SJCRH30 (cell line): ENCODE measurements at regions not wholly inside any gene's neighbourhood (a gene's known extent, or its start where the extent isn't known, plus 50 kb on each side); places are given as distances from the start of the nearest gene placed in this dataset.

Experiments used
- DNase-seq, 2 experiments: peaks; one replicate each; pipeline ENCODE4 v3.0.0-alpha.2; 2015 to 2020
- H3K27ac ChIP-seq: fragments of 250-450 bp; sonication (Bioruptor Pico); 2 replicates; pipeline ENCODE4 v1.5.1; 2020; ENCODE audit warnings: mild to moderate bottlenecking, moderate library complexity
- H3K27me3 ChIP-seq: fragments of 250-450 bp; sonication (Bioruptor Pico); 2 replicates; pipeline ENCODE4 v1.5.1; 2020; ENCODE audit warnings: mild to moderate bottlenecking, moderate library complexity
- H3K36me3 ChIP-seq: fragments of 250-450 bp; sonication (Bioruptor Pico); 2 replicates; pipeline ENCODE4 v1.5.1; 2020; ENCODE audit warnings: mild to moderate bottlenecking, moderate library complexity
- H3K4me1 ChIP-seq: fragments of 250-450 bp; sonication (Bioruptor Pico); 2 replicates; pipeline ENCODE4 v1.5.1; 2020; ENCODE audit warnings: mild to moderate bottlenecking, moderate library complexity
- H3K4me3 ChIP-seq: fragments of 250-450 bp; sonication (Bioruptor Pico); 2 replicates; pipeline ENCODE4 v1.5.1; 2020; ENCODE audit warnings: mild to moderate bottlenecking, moderate library complexity
- H3K9me3 ChIP-seq: fragments of 250-450 bp; sonication (Bioruptor Pico); replicated peaks from 2 replicates; pipeline ENCODE4 v1.5.1; 2020; ENCODE audit warnings: mild to moderate bottlenecking, moderate library complexity

- Histone ChIP-seq H3K27me3 (no peaks in the 10 kb centered on the region), H3K4me1 (no peaks in the 10 kb centered on the region), H3K27ac (no peak overlapping the region), H3K4me3 (no peak overlapping the region), H3K36me3 (no peaks in the 10 kb centered on the region), H3K9me3 (no peaks in the 10 kb centered on the region)
- no peak for DNase-seq
Observed at GRCh38 chr11:110974731-110975130, 262.5 kb upstream of the ARHGAP20 start.

DNA sequence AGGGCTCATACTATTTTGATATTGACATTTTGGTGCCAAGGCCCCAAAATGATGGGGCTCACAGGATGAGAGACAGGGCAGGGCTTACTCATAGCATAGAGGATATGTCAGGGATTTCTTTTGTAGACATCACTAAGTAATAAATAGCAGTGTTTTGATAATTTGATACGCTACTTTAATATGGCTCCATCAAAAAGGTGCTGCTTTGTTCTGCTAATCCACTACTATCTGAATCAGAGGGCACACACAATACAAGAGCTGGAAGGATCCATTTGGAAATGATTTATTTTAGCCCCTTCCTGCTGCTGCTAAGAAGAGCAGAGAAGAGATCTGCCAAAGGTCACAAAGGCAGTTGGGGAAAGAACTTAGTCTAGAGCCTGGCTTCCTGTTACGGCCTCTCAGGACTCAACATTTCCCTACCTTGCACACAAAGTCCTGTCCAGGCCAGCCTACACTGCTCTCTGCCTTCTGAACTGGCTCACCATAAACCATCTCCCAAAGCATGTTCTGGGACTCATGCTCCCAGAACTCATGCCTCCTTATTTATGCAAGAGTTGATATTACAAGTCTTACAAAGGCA lies 261.3 kb upstream of the ARHGAP20 start:
- Histone ChIP-seq H3K4me1 (no peaks in the 10 kb centered on the region), H3K9me3 (no peaks in the 10 kb centered on the region), H3K4me3 (no peak overlapping the region), H3K27ac (no peak overlapping the region), H3K36me3 (no peaks in the 10 kb centered on the region), H3K27me3 (no peaks in the 10 kb centered on the region)
- no peak for DNase-seq

GRCh38 chr11:110972640-110973039 lies 260.4 kb upstream of the ARHGAP20 start:
- no peak overlapping the region for H3K27ac ChIP-seq
- H3K27me3 ChIP-seq: no peaks in the 10 kb centered on the region
- no peaks in the 10 kb centered on the region for H3K4me1 ChIP-seq
- H3K4me3 ChIP-seq: no peak overlapping the region
- DNase-seq: no peak
- H3K36me3 ChIP-seq: no peaks in the 10 kb centered on the region
- no peaks in the 10 kb centered on the region for H3K9me3 ChIP-seq

GRCh38 chr11:110972106-110972505 lies 259.9 kb upstream of the ARHGAP20 start:
- H3K4me3 ChIP-seq: no peak overlapping the region
- no peaks in the 10 kb centered on the region for H3K36me3 ChIP-seq
- H3K27ac ChIP-seq: no peak overlapping the region
- no peaks in the 10 kb centered on the region for H3K27me3 ChIP-seq
- H3K4me1 ChIP-seq: no peaks in the 10 kb centered on the region
- no peak for DNase-seq
- no peaks in the 10 kb centered on the region for H3K9me3 ChIP-seq

- Histone ChIP-seq H3K4me1 (no peaks in the 10 kb centered on the region), H3K27ac (no peak overlapping the region), H3K36me3 (no peaks in the 10 kb centered on the region), H3K9me3 (no peaks in the 10 kb centered on the region), H3K27me3 (no peaks in the 10 kb centered on the region), H3K4me3 (no peak overlapping the region)
- no peak for DNase-seq
Observed at GRCh38 chr11:110971140-110971539, 258.9 kb upstream of the ARHGAP20 start.

- Histone ChIP-seq H3K36me3 (no peaks in the 10 kb centered on the region), H3K27me3 (no peaks in the 10 kb centered on the region), H3K4me1 (no peaks in the 10 kb centered on the region), H3K9me3 (no peaks in the 10 kb centered on the region), H3K27ac (no peak overlapping the region), H3K4me3 (no peak overlapping the region)
- DNase-seq: no peak
Observed at GRCh38 chr11:110968348-110969062, 256.3 kb upstream of the ARHGAP20 start.

DNA sequence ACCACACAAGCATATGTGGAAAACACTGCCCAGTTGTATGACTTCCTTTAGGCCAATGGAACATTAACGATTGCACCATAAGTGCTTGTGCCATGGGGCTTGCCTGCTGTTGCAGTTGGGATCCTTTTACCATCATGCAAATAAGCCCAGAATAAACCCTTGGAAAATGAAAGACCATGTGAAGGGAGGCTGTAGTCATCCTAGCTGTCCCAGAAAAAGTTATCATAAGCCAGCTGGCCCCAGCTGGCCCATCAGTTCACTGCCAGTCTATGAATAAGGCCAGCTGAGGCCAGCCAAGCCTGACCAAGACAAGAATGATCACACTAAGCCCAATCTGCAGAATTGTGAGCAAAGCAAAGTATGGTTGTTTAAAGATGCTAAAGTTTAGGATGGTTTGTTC lies 253.9 kb upstream of the ARHGAP20 start:
- no peak for DNase-seq
- no peaks in the 10 kb centered on the region for H3K9me3 ChIP-seq
- H3K4me1 ChIP-seq: no peaks in the 10 kb centered on the region
- H3K4me3 ChIP-seq: no peak overlapping the region
- no peaks in the 10 kb centered on the region for H3K36me3 ChIP-seq
- H3K27ac ChIP-seq: no peak overlapping the region
- H3K27me3 ChIP-seq: no peaks in the 10 kb centered on the region

DNA sequence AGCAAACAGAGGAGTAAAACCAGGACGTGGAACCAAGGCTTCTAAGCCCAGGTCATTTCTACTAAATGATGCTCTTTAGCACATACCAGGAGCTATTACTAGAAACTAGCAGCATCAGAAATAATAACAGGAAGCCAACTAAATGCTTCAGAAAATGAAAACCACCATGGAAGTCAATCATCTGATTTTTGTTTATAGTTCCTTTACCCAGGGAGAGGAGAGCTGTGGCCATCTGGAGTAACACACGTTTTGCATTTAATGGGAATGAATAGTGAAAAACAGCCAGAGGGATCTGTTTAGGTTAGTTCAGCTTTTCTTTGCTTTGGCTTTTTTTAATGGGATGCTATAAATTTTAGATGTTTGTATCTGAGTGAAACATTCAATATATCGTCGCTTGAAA lies 250.7 kb upstream of the ARHGAP20 start:
- Histone ChIP-seq H3K27me3 (no peaks in the 10 kb centered on the region), H3K9me3 (no peaks in the 10 kb centered on the region), H3K4me3 (no peak overlapping the region), H3K27ac (no peak overlapping the region), H3K36me3 (no peaks in the 10 kb centered on the region), H3K4me1 (no peaks in the 10 kb centered on the region)
- DNase-seq: no peak

DNA sequence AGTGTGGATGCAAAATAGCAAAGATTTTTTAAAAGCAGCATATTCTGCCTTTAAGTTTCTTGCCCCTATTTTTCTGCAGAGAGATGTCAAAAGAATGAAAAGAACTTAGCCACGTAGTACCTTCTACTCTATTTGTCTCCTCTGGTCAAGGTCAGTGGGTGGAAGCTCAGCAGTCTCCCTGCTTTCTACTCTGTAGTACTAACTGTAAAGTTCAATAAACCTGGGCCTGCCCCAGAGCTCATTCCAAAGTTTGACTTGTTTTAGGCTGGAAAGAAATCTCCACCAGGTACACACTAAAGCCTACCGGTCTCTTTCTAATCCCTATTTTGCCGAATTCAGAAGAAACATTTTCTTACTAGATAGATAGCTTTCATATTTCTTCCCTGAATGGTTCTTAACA lies 247.9 kb upstream of the ARHGAP20 start:
- Histone ChIP-seq H3K36me3 (no peaks in the 10 kb centered on the region), H3K27me3 (no peaks in the 10 kb centered on the region), H3K27ac (no peak overlapping the region), H3K4me3 (no peak overlapping the region), H3K9me3 (no peaks in the 10 kb centered on the region), H3K4me1 (no peaks in the 10 kb centered on the region)
- DNase-seq: no peak

DNA sequence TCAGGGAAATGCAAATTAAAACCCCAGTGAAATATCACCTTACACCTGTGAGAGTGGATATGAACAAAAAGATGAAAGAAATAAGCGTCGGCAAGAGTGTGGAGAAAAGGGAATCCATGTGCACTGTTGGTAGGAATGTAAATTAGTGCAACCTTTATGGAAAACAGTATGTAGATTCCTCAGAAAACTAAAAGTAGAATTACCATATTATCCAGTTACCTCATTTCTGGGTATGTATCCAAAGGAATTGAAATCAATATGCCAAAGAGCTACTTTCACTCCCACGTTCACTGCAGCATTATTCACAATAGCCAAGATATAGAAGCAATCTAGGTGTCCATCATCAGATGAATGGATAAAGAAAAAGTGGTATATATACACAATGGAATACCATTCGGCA lies 246.0 kb upstream of the ARHGAP20 start:
- Histone ChIP-seq H3K9me3 (no peaks in the 10 kb centered on the region), H3K4me3 (no peak overlapping the region), H3K4me1 (no peaks in the 10 kb centered on the region), H3K36me3 (no peaks in the 10 kb centered on the region), H3K27me3 (no peaks in the 10 kb centered on the region), H3K27ac (no peak overlapping the region)
- no peak for DNase-seq

DNA sequence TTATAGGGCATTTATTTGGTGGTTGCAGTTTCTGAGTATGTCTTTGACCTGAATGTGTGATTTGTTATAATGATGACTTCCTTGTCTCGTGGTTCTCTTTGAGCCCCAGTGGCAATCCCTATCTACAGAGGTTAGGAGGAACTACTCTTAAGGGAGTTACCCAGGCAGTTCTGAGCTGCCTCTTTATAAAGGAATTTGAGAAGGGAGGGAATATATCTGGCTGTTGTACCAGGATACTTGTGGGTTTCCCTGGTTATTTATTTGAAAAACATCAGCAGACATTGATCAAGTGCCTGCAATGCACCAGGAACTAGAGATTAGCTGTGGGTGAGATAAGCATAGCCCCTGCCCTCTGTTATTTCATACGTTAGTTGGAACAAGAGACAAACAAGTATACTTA lies 243.5 kb upstream of the ARHGAP20 start:
- no peak for DNase-seq
- Histone ChIP-seq H3K9me3 (no peaks in the 10 kb centered on the region), H3K27me3 (no peaks in the 10 kb centered on the region), H3K27ac (no peak overlapping the region), H3K4me3 (no peak overlapping the region), H3K4me1 (no peaks in the 10 kb centered on the region), H3K36me3 (no peaks in the 10 kb centered on the region)

DNA sequence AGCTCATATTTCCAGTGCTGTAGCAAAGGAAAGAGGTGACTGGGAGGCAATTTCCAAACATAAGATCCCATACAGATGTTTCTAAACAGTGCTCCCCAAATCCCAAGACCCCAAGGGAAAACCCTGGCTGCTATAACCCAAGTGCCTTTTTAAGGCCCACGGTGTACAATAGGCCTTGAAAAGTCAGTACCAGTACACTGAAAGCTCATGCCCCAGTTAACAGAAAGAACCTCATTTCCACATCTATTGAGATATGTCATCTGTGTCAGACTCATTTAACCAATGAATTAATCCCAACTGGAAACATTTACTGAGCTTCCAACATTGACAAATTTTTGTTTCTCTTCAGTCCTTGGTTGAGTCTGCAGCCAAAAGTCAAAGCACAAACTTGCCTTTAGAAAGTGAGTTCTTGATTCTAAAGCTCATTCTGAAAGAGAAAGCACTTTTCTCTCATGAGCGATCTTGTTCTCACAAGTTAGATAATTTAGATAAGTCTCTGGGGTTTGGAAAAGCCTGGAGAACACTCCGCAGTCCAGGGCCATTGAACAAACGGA lies 239.8 kb upstream of the ARHGAP20 start:
- Histone ChIP-seq H3K27me3 (no peaks in the 10 kb centered on the region), H3K4me1 (no peaks in the 10 kb centered on the region), H3K27ac (no peak overlapping the region), H3K4me3 (no peak overlapping the region), H3K9me3 (no peaks in the 10 kb centered on the region), H3K36me3 (no peaks in the 10 kb centered on the region)
- no peak for DNase-seq

GRCh38 chr11:110951037-110951949 lies 239.1 kb upstream of the ARHGAP20 start:
- no peak overlapping the region for H3K4me3 ChIP-seq
- DNase-seq: peak in 1 of 2 experiments; percentile 28
- no peaks in the 10 kb centered on the region for H3K27me3 ChIP-seq
- H3K9me3 ChIP-seq: no peaks in the 10 kb centered on the region
- H3K36me3 ChIP-seq: no peaks in the 10 kb centered on the region
- no peaks in the 10 kb centered on the region for H3K4me1 ChIP-seq
- no peak overlapping the region for H3K27ac ChIP-seq

DNA sequence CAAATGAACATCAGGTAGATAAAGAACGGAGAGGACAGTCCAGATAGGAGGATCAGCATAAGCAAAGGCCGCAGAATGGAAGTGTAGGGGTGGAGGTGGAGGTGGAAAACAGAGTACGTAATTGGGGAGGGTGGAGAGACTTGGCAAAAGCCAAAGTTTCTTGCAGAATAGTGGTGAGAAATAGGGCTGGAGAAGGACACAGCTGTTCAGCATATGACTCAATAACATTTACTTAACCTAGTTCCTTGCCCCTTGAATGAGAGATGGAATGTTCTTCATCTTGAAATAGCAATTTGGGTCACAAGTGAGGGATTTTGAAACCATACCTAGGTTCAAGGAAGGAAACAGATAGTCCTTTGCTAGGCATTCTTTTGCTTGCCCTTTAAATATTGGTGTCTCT lies 235.9 kb upstream of the ARHGAP20 start:
- no peaks in the 10 kb centered on the region for H3K27me3 ChIP-seq
- H3K27ac ChIP-seq: no peak overlapping the region
- no peaks in the 10 kb centered on the region for H3K36me3 ChIP-seq
- H3K4me1 ChIP-seq: no peaks in the 10 kb centered on the region
- no peaks in the 10 kb centered on the region for H3K9me3 ChIP-seq
- H3K4me3 ChIP-seq: no peak overlapping the region
- no peak for DNase-seq

- no peaks in the 10 kb centered on the region for H3K36me3 ChIP-seq
- H3K9me3 ChIP-seq: no peaks in the 10 kb centered on the region
- peak in 1 of 2 experiments; percentile 0 for DNase-seq
- H3K27me3 ChIP-seq: no peaks in the 10 kb centered on the region
- H3K4me1 ChIP-seq: no peaks in the 10 kb centered on the region
- H3K4me3 ChIP-seq: no peak overlapping the region
- H3K27ac ChIP-seq: no peak overlapping the region
Observed at GRCh38 chr11:110947096-110947495, 234.9 kb upstream of the ARHGAP20 start.
